ENCODE measurements at regions not wholly inside any gene's neighbourhood (a gene's known extent, or its start where the extent isn't known, plus 50 kb on each side); places are given as distances from the start of the nearest gene placed in this dataset.

- Histone ChIP-seq H3K4me3 (ENCODE audit: low read depth in 1 of 3, low read length in 3 of 3) (no peak overlapping the region), H3K27ac (ENCODE audit: low read depth in 1 of 2, low read length in 2 of 2) (no peak overlapping the region), H3K36me3 (ENCODE audit: control insufficient read depth in 4 of 4, insufficient read depth in 3 of 4, low read depth in 1 of 4, low read length in 3 of 4) (no peaks in the 10 kb centered on the region), H3K9me3 (ENCODE audit: control insufficient read depth in 4 of 4, low read length in 3 of 4) (no peaks in the 10 kb centered on the region), H3K27me3 (ENCODE audit: control insufficient read depth in 4 of 4, insufficient read depth in 4 of 4, low read length in 3 of 4) (no peaks in the 10 kb centered on the region), H3K4me1 (ENCODE audit: control insufficient read depth in 4 of 4, insufficient read depth in 4 of 4, low read length in 3 of 4) (no peaks in the 10 kb centered on the region), H3K9ac (ENCODE audit: low read depth in 1 of 2, low read length in 2 of 2) (no peak overlapping the region)
- DNase-seq (ENCODE audit: low spot score): no peak
- TF ChIP-seq SP1 (IDR thresholded peaks at IDR 0.05) (no peak), GABPA (IDR thresholded peaks at IDR 0.05 in 1 of 2, conservative IDR thresholded peaks at IDR 0.05 in 1 of 2) (no peak), HNF4A (conservative IDR thresholded peaks at IDR 0.05) (no peak), CTCF (IDR thresholded peaks at IDR 0.05; ENCODE audit: low read depth, low read length, missing input control) (no peak), NR2F2 (IDR thresholded peaks at IDR 0.05) (no peak), JUND (IDR thresholded peaks at IDR 0.05) (no peak), HNF4G (IDR thresholded peaks at IDR 0.05) (no peak), RXRA (IDR thresholded peaks at IDR 0.05) (no peak), MAX (IDR thresholded peaks at IDR 0.05) (no peak), EGR1 (IDR thresholded peaks at IDR 0.05; ENCODE audit: low read depth in 2 of 2) (no peak), FOXA2 (IDR thresholded peaks at IDR 0.05) (no peak), YY1 (IDR thresholded peaks at IDR 0.05) (no peak), FOXA1 (IDR thresholded peaks at IDR 0.05) (no peak)
- TF ChIP-seq, protein P1, sequence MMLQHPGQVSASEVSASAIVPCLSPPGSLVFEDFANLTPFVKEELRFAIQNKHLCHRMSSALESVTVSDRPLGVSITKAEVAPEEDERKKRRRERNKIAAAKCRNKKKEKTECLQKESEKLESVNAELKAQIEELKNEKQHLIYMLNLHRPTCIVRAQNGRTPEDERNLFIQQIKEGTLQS (IDR thresholded peaks at IDR 0.05): no peak
- TF ChIP-seq, protein P2, sequence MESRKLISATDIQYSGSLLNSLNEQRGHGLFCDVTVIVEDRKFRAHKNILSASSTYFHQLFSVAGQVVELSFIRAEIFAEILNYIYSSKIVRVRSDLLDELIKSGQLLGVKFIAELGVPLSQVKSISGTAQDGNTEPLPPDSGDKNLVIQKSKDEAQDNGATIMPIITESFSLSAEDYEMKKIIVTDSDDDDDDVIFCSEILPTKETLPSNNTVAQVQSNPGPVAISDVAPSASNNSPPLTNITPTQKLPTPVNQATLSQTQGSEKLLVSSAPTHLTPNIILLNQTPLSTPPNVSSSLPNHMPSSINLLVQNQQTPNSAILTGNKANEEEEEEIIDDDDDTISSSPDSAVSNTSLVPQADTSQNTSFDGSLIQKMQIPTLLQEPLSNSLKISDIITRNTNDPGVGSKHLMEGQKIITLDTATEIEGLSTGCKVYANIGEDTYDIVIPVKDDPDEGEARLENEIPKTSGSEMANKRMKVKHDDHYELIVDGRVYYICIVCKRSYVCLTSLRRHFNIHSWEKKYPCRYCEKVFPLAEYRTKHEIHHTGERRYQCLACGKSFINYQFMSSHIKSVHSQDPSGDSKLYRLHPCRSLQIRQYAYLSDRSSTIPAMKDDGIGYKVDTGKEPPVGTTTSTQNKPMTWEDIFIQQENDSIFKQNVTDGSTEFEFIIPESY (IDR thresholded peaks at IDR 0.05): no peak
- TF ChIP-seq, protein P3, sequence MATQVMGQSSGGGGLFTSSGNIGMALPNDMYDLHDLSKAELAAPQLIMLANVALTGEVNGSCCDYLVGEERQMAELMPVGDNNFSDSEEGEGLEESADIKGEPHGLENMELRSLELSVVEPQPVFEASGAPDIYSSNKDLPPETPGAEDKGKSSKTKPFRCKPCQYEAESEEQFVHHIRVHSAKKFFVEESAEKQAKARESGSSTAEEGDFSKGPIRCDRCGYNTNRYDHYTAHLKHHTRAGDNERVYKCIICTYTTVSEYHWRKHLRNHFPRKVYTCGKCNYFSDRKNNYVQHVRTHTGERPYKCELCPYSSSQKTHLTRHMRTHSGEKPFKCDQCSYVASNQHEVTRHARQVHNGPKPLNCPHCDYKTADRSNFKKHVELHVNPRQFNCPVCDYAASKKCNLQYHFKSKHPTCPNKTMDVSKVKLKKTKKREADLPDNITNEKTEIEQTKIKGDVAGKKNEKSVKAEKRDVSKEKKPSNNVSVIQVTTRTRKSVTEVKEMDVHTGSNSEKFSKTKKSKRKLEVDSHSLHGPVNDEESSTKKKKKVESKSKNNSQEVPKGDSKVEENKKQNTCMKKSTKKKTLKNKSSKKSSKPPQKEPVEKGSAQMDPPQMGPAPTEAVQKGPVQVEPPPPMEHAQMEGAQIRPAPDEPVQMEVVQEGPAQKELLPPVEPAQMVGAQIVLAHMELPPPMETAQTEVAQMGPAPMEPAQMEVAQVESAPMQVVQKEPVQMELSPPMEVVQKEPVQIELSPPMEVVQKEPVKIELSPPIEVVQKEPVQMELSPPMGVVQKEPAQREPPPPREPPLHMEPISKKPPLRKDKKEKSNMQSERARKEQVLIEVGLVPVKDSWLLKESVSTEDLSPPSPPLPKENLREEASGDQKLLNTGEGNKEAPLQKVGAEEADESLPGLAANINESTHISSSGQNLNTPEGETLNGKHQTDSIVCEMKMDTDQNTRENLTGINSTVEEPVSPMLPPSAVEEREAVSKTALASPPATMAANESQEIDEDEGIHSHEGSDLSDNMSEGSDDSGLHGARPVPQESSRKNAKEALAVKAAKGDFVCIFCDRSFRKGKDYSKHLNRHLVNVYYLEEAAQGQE (IDR thresholded peaks at IDR 0.05): no peak
These were observed 82.0 kb upstream of the DAZL start for GRCh38 chr3:16687221-16687620.

All from liver (tissue), 7 donors.